ENCODE measurements at regions not wholly inside any gene's neighbourhood (a gene's known extent, or its start where the extent isn't known, plus 50 kb on each side); places are given as distances from the start of the nearest gene placed in this dataset.

GRCh38 chr5:61777292-61777691, 445.2 kb downstream of the ZSWIM6 start:
- Mint-ChIP-seq H3K27me3 (ENCODE audit: low read depth) (peaks cover 31% of the 10 kb centered on the region), H3K9me3 (no peaks in the 10 kb centered on the region), H3K27ac (no peak overlapping the region), H3K36me3 (no peaks in the 10 kb centered on the region), H3K4me1 (peaks cover 21% of the 10 kb centered on the region), H3K4me3 (no peak overlapping the region)
- no peak for DNase-seq (ENCODE audit: low spot score in 2 of 2, unreplicated experiment in 2 of 2)
- TF ChIP-seq, protein P1, sequence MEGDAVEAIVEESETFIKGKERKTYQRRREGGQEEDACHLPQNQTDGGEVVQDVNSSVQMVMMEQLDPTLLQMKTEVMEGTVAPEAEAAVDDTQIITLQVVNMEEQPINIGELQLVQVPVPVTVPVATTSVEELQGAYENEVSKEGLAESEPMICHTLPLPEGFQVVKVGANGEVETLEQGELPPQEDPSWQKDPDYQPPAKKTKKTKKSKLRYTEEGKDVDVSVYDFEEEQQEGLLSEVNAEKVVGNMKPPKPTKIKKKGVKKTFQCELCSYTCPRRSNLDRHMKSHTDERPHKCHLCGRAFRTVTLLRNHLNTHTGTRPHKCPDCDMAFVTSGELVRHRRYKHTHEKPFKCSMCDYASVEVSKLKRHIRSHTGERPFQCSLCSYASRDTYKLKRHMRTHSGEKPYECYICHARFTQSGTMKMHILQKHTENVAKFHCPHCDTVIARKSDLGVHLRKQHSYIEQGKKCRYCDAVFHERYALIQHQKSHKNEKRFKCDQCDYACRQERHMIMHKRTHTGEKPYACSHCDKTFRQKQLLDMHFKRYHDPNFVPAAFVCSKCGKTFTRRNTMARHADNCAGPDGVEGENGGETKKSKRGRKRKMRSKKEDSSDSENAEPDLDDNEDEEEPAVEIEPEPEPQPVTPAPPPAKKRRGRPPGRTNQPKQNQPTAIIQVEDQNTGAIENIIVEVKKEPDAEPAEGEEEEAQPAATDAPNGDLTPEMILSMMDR (IDR thresholded peaks at IDR 0.05; ENCODE audit: unreplicated experiment): no peak

DNA sequence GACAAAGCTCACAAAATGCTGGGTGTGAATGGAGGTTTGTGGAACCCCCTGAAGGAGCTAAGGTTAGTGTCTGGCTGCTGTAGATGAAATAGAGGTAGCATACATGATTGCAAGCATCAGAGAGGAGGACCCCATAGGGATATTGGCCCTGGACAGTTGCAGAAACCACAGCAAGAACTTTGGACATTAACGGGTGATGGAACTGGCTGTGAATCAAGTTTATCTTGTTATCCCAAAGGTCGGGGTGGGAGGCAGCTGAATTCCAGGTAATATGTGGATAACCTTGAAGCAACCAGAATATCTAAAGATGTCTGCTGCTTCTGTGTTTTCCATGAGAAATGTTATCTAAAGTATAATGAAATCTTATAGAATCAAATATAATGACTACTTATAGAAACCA, 447.7 kb downstream of the ZSWIM6 start:
- Mint-ChIP-seq H3K4me3 (no peak overlapping the region), H3K9me3 (no peaks in the 10 kb centered on the region), H3K4me1 (peaks cover 21% of the 10 kb centered on the region), H3K36me3 (no peaks in the 10 kb centered on the region), H3K27ac (no peak overlapping the region), H3K27me3 (ENCODE audit: low read depth) (peaks cover 18% of the 10 kb centered on the region)
- TF ChIP-seq, protein P1 (IDR thresholded peaks at IDR 0.05; ENCODE audit: unreplicated experiment): no peak
- DNase-seq (ENCODE audit: low spot score in 2 of 2, unreplicated experiment in 2 of 2): no peak

- peaks cover 18% of the 10 kb centered on the region for H3K27me3 Mint-ChIP-seq (ENCODE audit: low read depth)
- peaks cover 9% of the 10 kb centered on the region for H3K9me3 Mint-ChIP-seq
- no peak overlapping the region for H3K27ac Mint-ChIP-seq
- peaks cover 7% of the 10 kb centered on the region for H3K4me1 Mint-ChIP-seq
- no peak for DNase-seq (ENCODE audit: low spot score in 2 of 2, unreplicated experiment in 2 of 2)
- TF ChIP-seq, protein P1 (IDR thresholded peaks at IDR 0.05; ENCODE audit: unreplicated experiment): no peak
- H3K4me3 Mint-ChIP-seq: no peak overlapping the region
- no peaks in the 10 kb centered on the region for H3K36me3 Mint-ChIP-seq
Observed at GRCh38 chr5:61783481-61783880, 451.4 kb downstream of the ZSWIM6 start.

- H3K9me3 Mint-ChIP-seq: peaks cover 9% of the 10 kb centered on the region
- H3K4me3 Mint-ChIP-seq: no peak overlapping the region
- H3K4me1 Mint-ChIP-seq: no peaks in the 10 kb centered on the region
- H3K36me3 Mint-ChIP-seq: no peaks in the 10 kb centered on the region
- no peak for DNase-seq (ENCODE audit: low spot score in 2 of 2, unreplicated experiment in 2 of 2)
- TF ChIP-seq, protein P1 (IDR thresholded peaks at IDR 0.05; ENCODE audit: unreplicated experiment): no peak
- peaks cover 17% of the 10 kb centered on the region for H3K27me3 Mint-ChIP-seq (ENCODE audit: low read depth)
- H3K27ac Mint-ChIP-seq: no peak overlapping the region
Observed at GRCh38 chr5:61784341-61784740, 452.3 kb downstream of the ZSWIM6 start.

DNA sequence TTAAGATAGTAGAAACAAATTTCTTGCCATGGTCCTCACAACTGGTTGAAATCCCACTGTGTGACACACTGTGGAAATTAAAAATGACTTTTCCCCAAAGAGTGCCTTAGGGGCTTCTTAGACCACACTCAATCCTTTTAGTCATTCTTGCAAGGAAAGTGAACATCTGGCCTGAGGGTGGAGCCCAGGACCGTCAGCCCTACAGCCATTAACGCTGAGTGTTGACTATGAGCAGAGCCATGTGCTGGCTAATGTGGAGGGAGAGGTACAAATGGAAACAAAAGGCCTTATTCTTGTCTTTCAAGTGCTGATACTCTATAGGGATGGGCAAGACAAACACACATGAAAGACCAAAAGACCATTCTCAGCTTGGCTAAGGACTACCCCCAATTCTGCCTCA, 456.5 kb downstream of the ZSWIM6 start:
- Mint-ChIP-seq H3K27me3 (ENCODE audit: low read depth) (peaks cover 31% of the 10 kb centered on the region), H3K4me1 (no peaks in the 10 kb centered on the region), H3K4me3 (no peak overlapping the region), H3K9me3 (peaks cover 9% of the 10 kb centered on the region), H3K27ac (no peak overlapping the region), H3K36me3 (no peaks in the 10 kb centered on the region)
- TF ChIP-seq, protein P1 (IDR thresholded peaks at IDR 0.05; ENCODE audit: unreplicated experiment): no peak
- no peak for DNase-seq (ENCODE audit: low spot score in 2 of 2, unreplicated experiment in 2 of 2)

- DNase-seq (ENCODE audit: low spot score in 2 of 2, unreplicated experiment in 2 of 2): no peak
- H3K27me3 Mint-ChIP-seq (ENCODE audit: low read depth): peaks cover 30% of the 10 kb centered on the region
- H3K36me3 Mint-ChIP-seq: no peaks in the 10 kb centered on the region
- no peak overlapping the region for H3K4me3 Mint-ChIP-seq
- H3K4me1 Mint-ChIP-seq: no peaks in the 10 kb centered on the region
- H3K9me3 Mint-ChIP-seq: peaks cover 7% of the 10 kb centered on the region
- TF ChIP-seq, protein P1 (IDR thresholded peaks at IDR 0.05; ENCODE audit: unreplicated experiment): no peak
- no peak overlapping the region for H3K27ac Mint-ChIP-seq
Observed at GRCh38 chr5:61790007-61790406, 457.9 kb downstream of the ZSWIM6 start.

All from mesothelial cell of epicardium (in vitro differentiated cells).